GM23338 (cell line): ENCODE measurements at regions not wholly inside any gene's neighbourhood (a gene's known extent, or its start where the extent isn't known, plus 50 kb on each side); places are given as distances from the start of the nearest gene placed in this dataset.

Source experiments
- ATAC-seq: fragments of 200-7000 bp; cut with Tn5 transposase; 3 replicates; pipeline ENCODE4 v1.9.1; 2020
- DNase-seq: peaks from one replicate; pipeline ENCODE4 v3.0.0-alpha.2; 2015; ENCODE audit warnings: low spot score
- H2AFZ ChIP-seq: fragments of 200-600 bp; sonication (generic); 2 replicates; pipeline ENCODE4 v1.8.0; 2016; ENCODE audit warnings: antibody characterized with exemption, mild to moderate bottlenecking, moderate library complexity
- H3F3A ChIP-seq: fragments of 200-600 bp; sonication (generic); replicated peaks from 2 replicates; pipeline ENCODE4 v1.8.0; 2017; ENCODE audit warnings: antibody characterized with exemption, mixed run types, low read depth
- H3K27ac ChIP-seq: fragments of 200-600 bp; sonication (generic); 2 replicates; pipeline ENCODE4 v1.6.1; 2016; ENCODE audit warnings: low read depth
- H3K27me3 ChIP-seq: fragments of 200-600 bp; sonication (generic); 2 replicates; pipeline ENCODE4 v1.8.0; 2016; ENCODE audit warnings: mild to moderate bottlenecking, mixed run types, moderate library complexity; ENCODE audit not compliant: insufficient read depth
- H3K36me3 ChIP-seq: fragments of 200-600 bp; sonication (generic); 2 replicates; pipeline ENCODE4 v1.8.0; 2016; ENCODE audit warnings: mild to moderate bottlenecking; ENCODE audit not compliant: insufficient read depth
- H3K4me1 ChIP-seq: fragments of 200-600 bp; sonication (generic); 2 replicates; pipeline ENCODE4 v1.8.0; 2016; ENCODE audit warnings: mild to moderate bottlenecking, moderate library complexity; ENCODE audit not compliant: insufficient read depth
- H3K4me2 ChIP-seq: fragments of 200-600 bp; sonication (generic); 2 replicates; pipeline ENCODE4 v1.7.1; 2017; ENCODE audit warnings: mixed run types
- H3K4me3 ChIP-seq: fragments of 200-600 bp; sonication (generic); 2 replicates; pipeline ENCODE4 v1.6.1; 2016; ENCODE audit warnings: mixed run types
- H3K79me2 ChIP-seq: fragments of 200-600 bp; sonication (generic); replicated peaks from 2 replicates; pipeline ENCODE4 v1.8.0; 2017; ENCODE audit warnings: mild to moderate bottlenecking; ENCODE audit not compliant: insufficient read depth
- H3K9me2 ChIP-seq: fragments of 200-600 bp; sonication (generic); 2 replicates; pipeline ENCODE4 v1.8.0; 2017; ENCODE audit not compliant: insufficient read depth
- H4K20me1 ChIP-seq: fragments of 200-600 bp; sonication (generic); replicated peaks from 2 replicates; pipeline ENCODE4 v1.8.0; 2017; ENCODE audit warnings: mild to moderate bottlenecking; ENCODE audit not compliant: insufficient read depth
- H3K27ac Mint-ChIP-seq: 2 replicates; pipeline ENCODE4 v1.8.0; 2020; ENCODE audit warnings: inconsistent platforms, mild to moderate bottlenecking, moderate library complexity, mixed read lengths
- H3K27me3 Mint-ChIP-seq: 3 replicates; pipeline ENCODE4 v1.8.0; 2022; ENCODE audit warnings: low read depth, mild to moderate bottlenecking, moderate library complexity, mixed read lengths, inconsistent platforms; ENCODE audit not compliant: insufficient read depth, poor library complexity
- H3K36me3 Mint-ChIP-seq: 3 replicates; pipeline ENCODE4 v1.8.0; 2021; ENCODE audit warnings: low read depth, mild to moderate bottlenecking, inconsistent platforms, moderate library complexity, mixed read lengths
- H3K4me1 Mint-ChIP-seq: 3 replicates; pipeline ENCODE4 v1.8.0; 2020; ENCODE audit warnings: mild to moderate bottlenecking, inconsistent platforms, mixed read lengths
- H3K4me3 Mint-ChIP-seq: 3 replicates; pipeline ENCODE4 v1.8.0; 2021; ENCODE audit warnings: moderate library complexity, mild to moderate bottlenecking, inconsistent platforms, mixed read lengths
- H3K9me3 Mint-ChIP-seq: 3 replicates; pipeline ENCODE4 v1.8.0; 2020; ENCODE audit warnings: moderate library complexity, mild to moderate bottlenecking, inconsistent platforms, mixed read lengths
- CREB1 ChIP-seq: fragments of 250-450 bp; sonication (Bioruptor Pico); IDR thresholded peaks from 2 replicates; pipeline ENCODE4 v1.5.0; 2020; ENCODE audit warnings: low read depth, mild to moderate bottlenecking, moderate library complexity
- CTCF ChIP-seq, 2 experiments: fragments of 200-600 bp in 1 of 2; sonication (generic) in 1 of 2; conservative IDR thresholded peaks; 2 replicates each; pipeline versions ENCODE4 v1.5.1 to v1.6.1; 2016 to 2017; ENCODE audit warnings: antibody characterized with exemption in 2 of 2, low read depth in 2 of 2, mild to moderate bottlenecking in 2 of 2, moderate library complexity in 1 of 2
- EZH2 ChIP-seq: fragments of 200-600 bp; sonication (generic); IDR thresholded peaks from one replicate; pipeline ENCODE4 v1.8.0; 2017; ENCODE audit warnings: antibody characterized with exemption, mild to moderate bottlenecking, low read depth; ENCODE audit not compliant: unreplicated experiment
- JUNB ChIP-seq: IDR thresholded peaks from one replicate; pipeline ENCODE4 v1.6.1; 2016; ENCODE audit warnings: antibody characterized with exemption; ENCODE audit not compliant: unreplicated experiment
- NANOG ChIP-seq: IDR thresholded peaks from 2 replicates; pipeline ENCODE4 v1.6.1; 2016; ENCODE audit warnings: antibody characterized with exemption, borderline replicate concordance
- POLR2AphosphoS5 ChIP-seq: IDR thresholded peaks from 2 replicates; pipeline ENCODE4 v1.6.1; 2016; ENCODE audit warnings: antibody characterized with exemption, low read depth
- REST ChIP-seq: IDR thresholded peaks from one replicate; pipeline ENCODE4 v1.6.1; 2018; ENCODE audit warnings: antibody characterized with exemption; ENCODE audit not compliant: unreplicated experiment
- STAT1 ChIP-seq: IDR thresholded peaks from one replicate; pipeline ENCODE4 v1.6.1; 2016; ENCODE audit warnings: antibody characterized with exemption; ENCODE audit not compliant: unreplicated experiment
- ZNF331 ChIP-seq: fragments of 250-450 bp; sonication (Bioruptor Pico); IDR thresholded peaks from 2 replicates; pipeline ENCODE4 v1.5.0; 2020; ENCODE audit warnings: low read depth, mild to moderate bottlenecking, moderate library complexity
- ZNF462 ChIP-seq: fragments of 250-450 bp; sonication (Bioruptor Pico); IDR thresholded peaks from 2 replicates; pipeline ENCODE4 v1.5.0; 2020; ENCODE audit warnings: mild to moderate bottlenecking, moderate library complexity

- TF ChIP-seq NANOG = no peak
- no peak for TF ChIP-seq ZNF331 (CRISPR knock-in tag)
- no peak for TF ChIP-seq STAT1
- TF ChIP-seq CTCF (conservative IDR thresholded peaks at IDR 0.05; ENCODE audit: low read depth in 2 of 2) = no peak
These were observed 244.1 kb upstream of the SEMA3C start (continued) for GRCh38 chr7:81162771-81163525.

GRCh38 chr7:81162234-81162633, 243.4 kb upstream of the SEMA3C start:
- Histone ChIP-seq H3K79me2 (no peaks in the 10 kb centered on the region), H2AFZ (no peak overlapping the region), H3K27ac (no peak overlapping the region), H3K4me2 (no peak overlapping the region), H3F3A (no peaks in the 10 kb centered on the region), H3K4me1 (peaks cover 9% of the 10 kb centered on the region; the same call in 1 of the 2 replicates), H3K9me2 (no peaks in the 10 kb centered on the region; the same call in 1 of the 2 replicates), H3K27me3 (no peaks in the 10 kb centered on the region), H4K20me1 (no peaks in the 10 kb centered on the region), H3K4me3 (no peak overlapping the region), H3K36me3 (no peaks in the 10 kb centered on the region)
- Mint-ChIP-seq H3K4me3 (no peak overlapping the region), H3K36me3 (no peaks in the 10 kb centered on the region), H3K9me3 (no peaks in the 10 kb centered on the region), H3K27ac (no peak overlapping the region), H3K4me1 (peaks cover 11% of the 10 kb centered on the region), H3K27me3 (no peaks in the 10 kb centered on the region)
- DNase-seq = no peak
- no peak for ATAC-seq
- TF ChIP-seq POLR2AphosphoS5 (no peak), JUNB (no peak), CREB1 (CRISPR knock-in tag) (no peak), ZNF462 (CRISPR knock-in tag) (no peak), NANOG (no peak), REST (no peak), STAT1 (no peak), CTCF (conservative IDR thresholded peaks at IDR 0.05; ENCODE audit: low read depth in 2 of 2) (no peak), EZH2 (no peak)
